ENCODE measurements at regions not wholly inside any gene's neighbourhood (a gene's known extent, or its start where the extent isn't known, plus 50 kb on each side); places are given as distances from the start of the nearest gene placed in this dataset.
A peak's percentile ranks its signal among the peaks of the same experiment; 100 is the strongest.
"Not testable (repeated sequence)": the region's sequence is repeated elsewhere in the genome, so short reads cannot be mapped to it uniquely, and the experiment has no call there.

DNA sequence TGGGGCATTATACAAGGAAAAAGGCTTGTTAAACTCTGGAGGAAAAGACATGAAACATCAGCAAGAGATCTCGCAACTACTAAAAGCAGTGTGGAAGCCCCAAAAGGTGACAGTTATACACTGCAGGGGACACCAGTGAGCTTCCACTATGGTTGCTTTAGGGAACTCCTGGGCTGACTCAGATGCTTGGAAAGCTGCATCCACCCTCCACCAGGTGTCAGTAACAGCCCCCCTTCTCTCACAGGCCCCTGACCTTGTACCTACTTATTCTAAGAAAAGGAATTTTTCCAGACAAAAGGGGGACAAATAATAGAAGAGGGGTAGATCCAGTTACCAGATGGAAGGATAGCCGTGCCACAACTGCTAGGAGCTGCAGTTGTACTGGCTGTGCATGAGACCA, 154.4 kb upstream of the COX7C start:
- DNase-seq (ENCODE audit: low read depth), result no peak
- in situ Hi-C loops (cut with HindIII; ENCODE audit: low pct_unique_long_range_greater_than_20kb, low sequenced_read_pairs), result no loop called here

DNA sequence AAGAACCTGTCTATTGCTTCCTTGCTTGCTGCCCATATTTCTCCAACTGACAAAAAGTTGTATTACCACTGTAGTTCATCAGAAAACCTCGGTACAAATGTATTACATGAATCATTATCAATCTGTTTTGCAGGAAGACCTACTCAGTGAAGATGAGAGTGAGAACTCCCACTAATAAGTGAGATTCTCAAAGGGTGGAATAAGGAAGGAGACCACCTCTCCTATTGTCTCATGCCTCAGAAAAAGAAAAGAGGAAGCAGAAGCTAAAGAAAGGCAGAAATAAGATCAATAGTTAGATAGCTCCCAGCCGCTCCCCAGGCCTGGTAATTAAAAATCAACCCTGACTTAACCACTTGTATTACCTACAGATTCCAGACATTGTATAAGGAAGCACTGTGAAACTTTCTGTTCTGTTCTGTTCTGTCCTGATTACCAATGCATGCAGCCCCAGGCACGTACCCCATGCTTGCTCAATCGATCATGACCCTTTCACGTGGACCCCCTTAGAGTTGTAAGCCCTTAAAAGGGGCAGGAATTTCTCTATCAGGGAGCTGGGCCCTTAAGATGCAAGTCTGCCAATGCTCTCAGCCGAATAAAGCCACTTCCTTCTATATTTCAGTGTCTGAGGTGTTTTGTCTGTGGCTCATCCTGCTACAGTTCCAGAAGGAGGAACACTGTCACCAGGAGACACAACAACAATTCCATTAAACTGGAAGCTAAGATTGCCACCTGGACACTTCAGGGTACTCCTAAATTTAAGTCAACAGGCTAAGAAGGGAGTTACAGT, 152.5 kb upstream of the COX7C start:
- in situ Hi-C loops (cut with HindIII; ENCODE audit: low pct_unique_long_range_greater_than_20kb, low sequenced_read_pairs), result no loop called here
- peak; percentile 6 for DNase-seq (ENCODE audit: low read depth)

DNA sequence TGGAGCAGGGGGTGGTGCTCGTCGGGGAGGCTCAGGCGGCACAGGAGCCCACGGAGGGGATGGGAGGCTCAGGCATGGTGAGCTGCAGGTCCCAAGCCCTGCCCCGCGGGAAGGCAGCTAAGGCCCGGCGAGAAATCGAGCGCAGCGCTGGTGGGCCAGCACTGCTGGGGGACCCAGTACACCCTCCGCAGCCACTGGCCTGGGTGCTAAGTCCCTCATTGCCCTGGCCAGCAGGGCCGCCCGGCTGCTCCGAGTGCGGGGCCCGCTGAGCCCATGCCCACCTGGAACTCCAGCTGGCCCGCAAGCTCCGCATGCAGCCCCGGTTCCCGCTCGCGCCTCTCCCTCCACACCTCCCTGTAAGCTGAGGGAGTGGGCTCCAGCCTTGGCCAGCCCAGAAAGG, 151.0 kb upstream of the COX7C start:
- DNase-seq (ENCODE audit: low read depth); in situ Hi-C loops (cut with HindIII; ENCODE audit: low pct_unique_long_range_greater_than_20kb, low sequenced_read_pairs): not testable (repeated sequence)

DNA sequence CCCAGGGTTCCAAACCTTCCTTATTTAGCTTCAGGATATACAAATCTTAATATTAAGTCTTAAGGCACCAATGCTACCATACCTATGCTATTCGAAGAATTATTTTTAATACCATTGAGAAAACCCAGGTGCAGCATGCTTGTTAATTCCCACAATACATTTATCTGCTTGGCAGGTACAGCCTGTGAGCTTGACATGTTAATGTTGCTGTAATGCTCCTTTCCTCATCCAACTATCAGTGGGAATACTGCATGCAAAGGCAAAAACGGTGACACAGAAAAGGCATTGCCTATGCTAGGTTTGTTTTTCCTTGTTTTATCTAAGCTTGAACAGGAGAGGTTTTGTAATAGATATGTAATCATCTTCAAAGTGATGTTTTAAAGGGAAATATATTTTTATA, 135.7 kb upstream of the COX7C start:
- in situ Hi-C loops (cut with HindIII; ENCODE audit: low pct_unique_long_range_greater_than_20kb, low sequenced_read_pairs), result no loop called here
- DNase-seq (ENCODE audit: low read depth), result no peak

DNA sequence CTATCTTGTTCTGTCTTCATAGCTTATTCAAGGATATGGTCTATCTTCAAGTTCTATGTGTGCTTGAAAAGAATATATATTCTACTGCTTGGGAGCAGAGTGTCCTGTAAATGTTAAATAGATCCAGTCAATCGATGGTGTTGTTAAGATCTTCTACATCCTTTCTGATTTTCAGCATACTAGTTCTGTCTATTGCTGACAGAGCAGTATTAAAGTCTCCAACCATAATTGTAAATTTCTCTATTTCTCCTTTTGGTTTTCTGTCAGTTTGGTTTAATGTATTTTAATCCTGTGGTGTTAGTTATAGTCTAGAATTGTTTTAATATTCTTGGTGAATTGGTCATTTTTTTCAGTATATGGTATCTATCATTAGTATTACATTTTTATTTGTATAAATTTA, 124.0 kb upstream of the COX7C start:
- DNase-seq (ENCODE audit: low read depth), result no peak

DNA sequence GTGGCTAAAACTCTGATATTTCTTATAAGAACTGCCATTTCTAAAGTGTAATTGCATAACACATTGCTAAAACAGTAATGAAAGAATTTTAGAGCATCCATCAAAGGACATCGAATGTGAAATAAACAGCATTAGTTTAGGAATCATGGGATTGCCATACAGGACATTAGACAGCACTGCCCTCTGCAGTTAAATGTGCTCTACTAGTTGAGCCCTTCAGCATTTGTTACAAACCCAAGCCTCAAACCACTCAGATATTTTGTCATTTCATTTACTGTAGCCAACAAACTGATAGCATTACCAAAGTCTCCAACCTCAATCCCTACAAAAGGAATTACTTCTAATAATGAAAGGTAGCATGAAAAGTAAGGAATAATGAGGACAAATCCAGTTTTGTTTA, 116.8 kb upstream of the COX7C start:
- no peak for DNase-seq (ENCODE audit: low read depth)
- in situ Hi-C loops (cut with HindIII; ENCODE audit: low pct_unique_long_range_greater_than_20kb, low sequenced_read_pairs), result no loop called here

More for the DNA sequence above, 124.0 kb upstream of the COX7C start:
- in situ Hi-C loops (cut with HindIII; ENCODE audit: low pct_unique_long_range_greater_than_20kb, low sequenced_read_pairs), result no loop called here

DNA sequence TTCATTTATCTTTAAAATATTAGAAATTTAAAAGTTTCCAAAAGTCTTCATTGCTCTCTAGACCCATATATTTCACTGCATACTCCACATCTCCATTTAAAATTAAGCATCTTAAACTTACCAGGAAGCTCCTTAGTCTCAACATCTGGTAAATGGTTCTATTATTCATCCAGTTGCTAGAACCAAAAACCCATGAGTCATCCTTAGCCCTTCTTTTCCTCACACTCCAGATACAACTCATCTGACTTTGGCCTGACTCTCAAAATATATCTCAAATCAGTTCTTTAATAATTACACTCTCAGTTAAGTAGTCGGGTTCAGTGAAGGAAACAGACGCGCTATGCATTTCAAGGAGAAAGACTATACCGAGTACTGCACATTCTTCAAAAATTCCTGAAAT, 110.2 kb upstream of the COX7C start:
- in situ Hi-C loops (cut with HindIII; ENCODE audit: low pct_unique_long_range_greater_than_20kb, low sequenced_read_pairs), result no loop called here
- DNase-seq (ENCODE audit: low read depth), result no peak

DNA sequence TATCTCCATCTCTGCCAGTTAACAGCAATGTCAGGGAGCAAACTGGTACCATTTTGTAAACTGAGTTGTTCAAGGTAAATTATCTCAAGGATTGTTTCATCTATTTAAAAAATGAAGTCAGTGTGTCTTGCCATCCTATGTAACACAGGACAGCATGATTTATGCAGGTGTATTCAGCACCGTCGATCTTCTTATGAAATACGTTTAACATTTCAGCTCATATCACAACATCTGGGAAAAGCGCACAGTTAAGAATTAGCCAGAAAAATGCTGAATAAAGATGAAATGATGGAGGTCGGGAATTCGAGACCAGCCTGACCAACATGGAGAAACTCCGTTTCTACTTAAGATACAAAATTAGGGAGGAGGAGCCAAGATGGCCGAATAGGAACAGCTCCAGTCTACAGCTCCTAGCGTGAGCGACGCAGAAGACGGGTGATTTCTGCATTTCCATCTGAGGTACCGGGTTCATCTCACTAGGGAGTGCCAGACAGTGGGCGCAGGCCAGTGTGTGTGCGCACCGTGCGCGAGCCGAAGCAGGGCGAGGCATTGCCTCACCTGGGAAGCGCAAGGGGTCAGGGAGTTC, 107.3 kb upstream of the COX7C start:
- DNase-seq (ENCODE audit: low read depth); in situ Hi-C loops (cut with HindIII; ENCODE audit: low pct_unique_long_range_greater_than_20kb, low sequenced_read_pairs): not testable (repeated sequence)

DNA sequence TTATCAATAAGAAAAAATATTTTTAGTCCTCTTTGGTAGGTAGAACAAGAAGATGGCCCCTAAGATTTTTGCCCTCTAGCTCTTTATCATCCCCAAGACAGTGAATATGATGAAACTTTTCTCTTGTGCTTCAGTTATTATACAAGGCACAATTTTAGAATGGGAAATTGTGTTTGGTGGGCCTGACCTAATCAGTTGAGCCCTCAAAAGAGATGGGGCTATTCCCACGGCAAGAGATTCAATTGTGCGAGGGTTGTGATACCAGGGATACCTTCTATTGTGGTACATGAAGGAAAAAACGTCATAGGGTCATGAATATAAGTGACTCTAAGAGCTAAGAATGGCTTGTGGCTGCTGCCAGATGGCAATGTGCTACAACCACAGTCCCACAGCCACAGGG, 94.0 kb upstream of the COX7C start:
- no peak for DNase-seq (ENCODE audit: low read depth)
- in situ Hi-C loops (cut with HindIII; ENCODE audit: low pct_unique_long_range_greater_than_20kb, low sequenced_read_pairs), result no loop called here

DNA sequence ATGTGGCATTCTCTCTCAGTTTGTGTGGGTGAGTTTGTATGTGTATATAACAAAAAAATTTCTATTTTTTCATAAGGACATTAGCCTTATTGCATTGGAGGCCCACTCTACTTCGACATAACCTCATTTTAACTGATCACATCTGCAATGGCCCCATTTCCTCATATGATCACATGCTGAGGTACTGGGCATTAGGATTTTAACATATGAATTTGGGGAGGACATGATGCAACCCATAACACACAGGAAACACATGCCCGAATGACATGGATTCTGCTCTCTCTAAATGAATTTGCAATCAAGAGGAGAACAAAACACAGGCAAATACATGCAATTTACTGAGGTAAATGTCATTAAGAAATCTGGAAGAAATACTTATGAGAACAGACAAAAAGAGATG, 92.1 kb upstream of the COX7C start:
- in situ Hi-C loops (cut with HindIII; ENCODE audit: low pct_unique_long_range_greater_than_20kb, low sequenced_read_pairs), result no loop called here
- no peak for DNase-seq (ENCODE audit: low read depth)

DNA sequence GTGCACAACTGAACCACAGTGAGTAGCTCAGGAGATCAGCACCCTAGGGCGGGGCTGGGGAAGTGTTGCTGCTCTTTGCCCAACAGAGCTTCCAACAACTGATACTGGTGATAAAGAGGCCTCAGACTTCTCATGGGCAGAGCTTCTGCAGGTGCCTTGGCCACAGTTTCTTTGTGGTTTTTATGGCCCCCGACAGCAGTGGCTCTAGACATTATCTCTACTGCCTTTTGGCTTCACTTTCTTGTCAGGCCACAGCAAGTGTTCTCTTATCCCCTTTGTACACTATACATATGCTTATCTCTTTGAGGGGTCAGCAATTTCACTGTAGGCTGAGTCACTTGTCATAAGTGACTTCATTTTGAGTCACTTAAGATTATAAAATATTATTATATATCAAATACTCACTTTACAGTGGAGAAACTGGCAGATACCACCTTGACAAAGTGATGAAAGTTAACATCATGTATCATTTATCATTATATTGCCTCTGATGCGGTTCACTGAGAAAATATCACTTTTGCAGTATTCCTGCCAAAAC, 90.9 kb upstream of the COX7C start:
- in situ Hi-C loops (cut with HindIII; ENCODE audit: low pct_unique_long_range_greater_than_20kb, low sequenced_read_pairs), result no loop called here
- no peak for DNase-seq (ENCODE audit: low read depth)

DNA sequence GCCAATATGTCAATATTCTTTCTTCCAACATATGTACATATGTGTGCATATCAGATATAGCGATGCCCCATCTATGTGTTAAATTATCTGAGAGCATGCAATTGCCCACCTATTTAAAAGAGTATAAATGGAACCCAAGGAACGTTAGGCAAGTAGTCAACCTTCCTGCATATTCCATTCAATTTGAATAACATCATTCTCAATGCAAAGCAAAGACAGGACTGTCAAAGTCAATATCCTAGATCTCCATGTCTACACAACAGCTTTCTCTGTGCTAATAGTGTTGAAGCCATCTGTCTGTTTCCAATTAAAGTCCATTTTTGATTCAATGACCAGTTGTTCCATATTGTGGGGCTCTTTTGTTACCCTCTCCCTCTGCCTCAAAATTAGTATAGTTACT, 85.3 kb upstream of the COX7C start:
- DNase-seq (ENCODE audit: low read depth), result no peak
- in situ Hi-C loops (cut with HindIII; ENCODE audit: low pct_unique_long_range_greater_than_20kb, low sequenced_read_pairs), result no loop called here

DNA sequence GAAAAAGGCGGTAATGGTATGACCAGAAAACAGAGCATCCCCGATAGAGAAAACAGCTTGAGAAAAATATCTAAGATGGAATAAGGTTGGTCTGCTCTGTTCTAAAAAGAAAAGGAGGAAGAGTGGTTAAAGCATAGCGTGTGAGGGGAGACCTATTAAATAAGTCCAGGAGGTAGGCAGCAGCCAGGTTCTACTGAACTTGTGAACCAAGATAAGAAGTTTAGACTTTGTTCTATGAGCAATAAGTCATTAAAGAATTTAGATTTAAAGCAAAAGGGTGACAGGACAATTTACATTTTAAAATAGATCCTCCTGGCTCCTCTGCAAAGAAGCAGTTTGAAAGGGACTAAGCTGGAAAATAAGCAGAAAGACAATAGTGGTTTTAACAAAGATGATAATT, 81.3 kb upstream of the COX7C start:
- in situ Hi-C loops (cut with HindIII; ENCODE audit: low pct_unique_long_range_greater_than_20kb, low sequenced_read_pairs), result no loop called here
- no peak for DNase-seq (ENCODE audit: low read depth)

DNA sequence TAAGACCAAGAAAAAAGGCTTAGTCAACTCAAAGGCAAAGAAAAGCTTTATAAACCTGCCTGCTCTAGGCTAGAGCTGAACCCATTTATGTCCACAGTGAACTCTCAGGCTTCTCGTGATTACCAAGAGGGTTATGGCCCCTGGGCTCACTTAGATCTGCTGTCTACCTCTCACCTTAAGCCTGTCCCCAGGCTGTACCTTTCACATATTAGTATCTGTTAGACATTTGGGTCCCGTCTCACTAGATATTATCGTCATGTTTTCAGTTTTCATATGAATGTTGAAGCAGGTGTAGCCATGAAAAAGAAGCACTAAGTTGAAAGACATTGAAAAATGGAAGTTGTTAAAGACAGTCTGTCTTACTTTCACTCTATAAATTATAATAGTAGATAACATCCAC, 75.2 kb upstream of the COX7C start:
- no peak for DNase-seq (ENCODE audit: low read depth)
- in situ Hi-C loops (cut with HindIII; ENCODE audit: low pct_unique_long_range_greater_than_20kb, low sequenced_read_pairs), result no loop called here

DNA sequence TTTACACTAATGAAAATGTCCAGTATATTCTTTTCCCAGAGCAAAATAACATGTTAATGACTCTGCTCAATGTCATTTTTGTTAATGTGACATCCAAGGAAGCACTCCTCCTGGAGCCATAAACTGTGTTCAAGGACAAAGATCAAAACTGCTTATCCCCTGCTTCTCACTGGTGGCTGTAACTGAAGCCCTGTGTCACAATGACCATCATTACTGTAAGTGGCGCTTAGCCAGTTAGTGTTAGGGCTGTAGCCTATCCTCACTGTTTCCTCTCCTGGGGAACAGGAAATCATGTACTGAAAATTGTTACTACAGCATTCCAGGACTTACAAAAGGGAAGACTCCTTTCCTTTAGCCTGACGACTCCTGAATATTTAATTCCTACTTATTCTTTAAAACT, 71.7 kb upstream of the COX7C start:
- no peak for DNase-seq (ENCODE audit: low read depth)
- in situ Hi-C loops (cut with HindIII; ENCODE audit: low pct_unique_long_range_greater_than_20kb, low sequenced_read_pairs), result no loop called here

DNA sequence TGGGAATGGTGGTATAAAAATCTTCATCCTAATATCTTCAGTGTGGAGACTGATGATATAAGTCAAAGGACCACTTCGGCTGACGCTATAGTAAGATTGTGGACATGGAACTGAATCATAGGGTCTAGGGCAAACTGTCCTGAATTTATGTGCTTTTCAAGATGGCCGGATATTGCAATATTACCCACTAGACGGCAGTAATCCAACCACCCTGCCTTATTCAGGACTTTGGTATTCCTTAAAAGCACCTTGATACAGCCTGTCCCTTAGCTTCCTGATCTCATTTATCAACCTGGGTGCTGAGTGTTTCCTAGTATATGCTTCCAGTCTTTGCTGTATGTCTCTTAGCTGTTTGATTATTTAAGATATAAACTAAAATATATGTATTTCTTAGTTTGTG, 71.2 kb upstream of the COX7C start:
- no peak for DNase-seq (ENCODE audit: low read depth)
- in situ Hi-C loops (cut with HindIII; ENCODE audit: low pct_unique_long_range_greater_than_20kb, low sequenced_read_pairs), result no loop called here

DNA sequence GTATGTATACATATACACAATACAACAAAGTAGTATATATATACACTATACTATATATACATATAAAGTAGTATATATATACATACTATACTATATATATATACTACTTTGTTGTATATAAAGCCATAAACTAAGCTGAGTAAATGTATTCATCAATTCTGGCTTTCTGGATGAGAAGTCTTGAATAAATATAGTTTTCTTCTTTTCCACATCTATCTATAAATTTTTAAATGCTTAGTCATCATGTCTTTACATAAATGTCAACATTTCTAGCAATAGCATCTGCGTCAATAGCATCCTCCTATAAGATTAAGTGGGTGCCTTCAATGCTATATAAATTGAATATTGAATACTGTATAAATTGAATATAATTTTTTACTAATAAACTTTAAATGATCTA, 63.1 kb upstream of the COX7C start:
- DNase-seq (ENCODE audit: low read depth), result no peak
- in situ Hi-C loops (cut with HindIII; ENCODE audit: low pct_unique_long_range_greater_than_20kb, low sequenced_read_pairs), result no loop called here

DNA sequence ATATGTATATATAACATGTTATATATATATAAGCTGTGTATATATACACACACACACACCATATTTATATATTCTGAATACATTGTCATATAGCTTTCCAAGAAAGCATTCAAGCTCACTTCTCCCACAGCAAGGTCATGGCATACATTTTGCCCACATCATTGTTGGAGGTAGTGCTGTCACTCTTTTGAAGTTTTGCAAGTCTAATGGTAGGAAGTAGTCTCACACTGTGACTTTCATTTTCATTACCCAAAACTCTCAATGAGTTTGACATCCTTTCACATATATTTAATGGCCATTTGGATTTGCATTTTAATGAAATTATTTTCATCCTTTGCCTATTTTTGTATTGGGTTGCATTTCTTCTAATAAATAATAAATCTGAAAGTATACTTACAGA, 59.8 kb upstream of the COX7C start:
- in situ Hi-C loops (cut with HindIII; ENCODE audit: low pct_unique_long_range_greater_than_20kb, low sequenced_read_pairs), result no loop called here
- no peak for DNase-seq (ENCODE audit: low read depth)

DNA sequence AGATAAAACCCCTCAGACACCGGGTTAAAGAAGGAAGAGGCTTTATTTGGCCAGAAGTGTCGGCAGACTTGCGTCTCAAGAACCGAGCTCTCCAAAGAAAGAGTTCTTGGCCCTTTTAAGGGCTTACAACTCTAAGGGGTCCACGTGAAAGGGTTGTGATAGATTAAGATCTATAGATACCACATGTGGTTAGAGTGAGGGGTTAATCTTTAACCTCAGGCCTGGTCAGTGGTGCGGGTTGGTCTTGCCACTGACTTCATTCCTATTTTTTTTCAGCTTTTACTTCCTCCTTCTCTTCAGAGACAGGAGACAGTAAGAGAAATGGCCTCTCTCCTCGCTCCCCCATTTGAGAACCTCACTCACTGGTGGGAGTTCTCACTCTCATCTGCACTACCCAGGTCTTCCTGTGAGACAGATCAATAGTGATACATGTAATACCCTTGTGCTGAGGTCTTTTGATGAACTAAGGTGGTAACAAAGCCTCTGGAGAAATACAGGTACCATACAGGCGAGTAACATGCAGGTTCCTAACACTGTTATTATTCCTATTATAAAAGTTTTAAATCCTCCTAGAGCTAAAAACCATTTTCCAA, 52.4 kb upstream of the COX7C start:
- in situ Hi-C loops (cut with HindIII; ENCODE audit: low pct_unique_long_range_greater_than_20kb, low sequenced_read_pairs), result no loop called here
- peak; percentile 42 for DNase-seq (ENCODE audit: low read depth)

DNA sequence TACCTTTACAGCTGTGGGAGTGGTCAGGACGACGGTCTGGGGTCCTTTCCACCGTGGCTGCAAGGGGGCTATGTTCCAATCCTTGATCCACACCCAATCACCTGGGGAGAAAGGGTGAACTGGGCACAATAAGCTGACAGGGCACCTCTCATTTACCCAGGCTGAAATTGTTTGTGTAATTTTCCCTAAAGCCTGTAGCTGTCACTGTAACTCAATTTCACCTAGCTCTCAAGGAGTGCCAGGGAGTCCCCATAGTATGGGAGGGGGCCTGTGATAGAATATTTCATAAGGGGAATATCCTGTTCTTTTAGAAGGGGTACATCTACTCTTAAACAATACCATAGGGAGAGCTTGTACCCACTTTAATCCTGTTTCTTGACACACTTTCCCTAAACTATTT, 51.7 kb upstream of the COX7C start:
- in situ Hi-C loops (cut with HindIII; ENCODE audit: low pct_unique_long_range_greater_than_20kb, low sequenced_read_pairs); DNase-seq (ENCODE audit: low read depth): not testable (repeated sequence)
